ENCODE measurements at regions not wholly inside any gene's neighbourhood (a gene's known extent, or its start where the extent isn't known, plus 50 kb on each side); places are given as distances from the start of the nearest gene placed in this dataset.
"Not testable (repeated sequence)": the region's sequence is repeated elsewhere in the genome, so short reads cannot be mapped to it uniquely, and the experiment has no call there.

GRCh38 chr7:145104400-145104799 is 268.5 kb upstream of the TPK1 start:
- Histone ChIP-seq H3K27me3 (no peaks in the 10 kb centered on the region), H3K36me3 (no peaks in the 10 kb centered on the region), H3K27ac (no peak overlapping the region), H3K4me3 (no peak overlapping the region), H3K4me1 (no peaks in the 10 kb centered on the region), H3K9me3 (no peaks in the 10 kb centered on the region)
- DNase-seq: no peak
- TF ChIP-seq CTCF (IDR thresholded peaks at IDR 0.05): no peak
- no peak for TF ChIP-seq POLR2A (IDR thresholded peaks at IDR 0.05)

GRCh38 chr7:145102199-145102598 is 266.3 kb upstream of the TPK1 start:
- H3K27me3 ChIP-seq, H3K4me1 ChIP-seq, H3K4me3 ChIP-seq, H3K36me3 ChIP-seq, DNase-seq, H3K9me3 ChIP-seq, H3K27ac ChIP-seq: not testable (repeated sequence)

- Histone ChIP-seq H3K4me3 (no peak overlapping the region), H3K27me3 (no peaks in the 10 kb centered on the region), H3K36me3 (no peaks in the 10 kb centered on the region), H3K4me1 (no peaks in the 10 kb centered on the region), H3K9me3 (no peaks in the 10 kb centered on the region), H3K27ac (no peak overlapping the region)
- no peak for DNase-seq
- TF ChIP-seq CTCF (IDR thresholded peaks at IDR 0.05) (no peak), POLR2A (IDR thresholded peaks at IDR 0.05) (no peak)
Measured at GRCh38 chr7:145092766-145093165, 256.9 kb upstream of the TPK1 start.

GRCh38 chr7:145088111-145088745 is 252.4 kb upstream of the TPK1 start:
- no peak overlapping the region for H3K4me3 ChIP-seq
- H3K36me3 ChIP-seq: no peaks in the 10 kb centered on the region
- H3K9me3 ChIP-seq: no peaks in the 10 kb centered on the region
- no peak overlapping the region for H3K27ac ChIP-seq
- H3K27me3 ChIP-seq: no peaks in the 10 kb centered on the region
- no peaks in the 10 kb centered on the region for H3K4me1 ChIP-seq
- no peak for DNase-seq
- TF ChIP-seq CTCF (IDR thresholded peaks at IDR 0.05): no peak
- no peak for TF ChIP-seq POLR2A (IDR thresholded peaks at IDR 0.05)

GRCh38 chr7:145082366-145083161 is 246.7 kb upstream of the TPK1 start:
- H3K9me3 ChIP-seq: no peaks in the 10 kb centered on the region
- H3K4me1 ChIP-seq: no peaks in the 10 kb centered on the region
- no peak overlapping the region for H3K4me3 ChIP-seq
- TF ChIP-seq CTCF (IDR thresholded peaks at IDR 0.05) (no peak), POLR2A (IDR thresholded peaks at IDR 0.05) (no peak)
- H3K27ac ChIP-seq: no peak overlapping the region
- no peaks in the 10 kb centered on the region for H3K27me3 ChIP-seq
- no peak for DNase-seq
- H3K36me3 ChIP-seq: no peaks in the 10 kb centered on the region

GRCh38 chr7:145065473-145065872 is 229.6 kb upstream of the TPK1 start:
- Histone ChIP-seq H3K4me1 (no peaks in the 10 kb centered on the region), H3K9me3 (no peaks in the 10 kb centered on the region), H3K27ac (no peak overlapping the region), H3K36me3 (no peaks in the 10 kb centered on the region), H3K4me3 (no peak overlapping the region), H3K27me3 (no peaks in the 10 kb centered on the region)
- TF ChIP-seq POLR2A (IDR thresholded peaks at IDR 0.05) (no peak), CTCF (IDR thresholded peaks at IDR 0.05) (no peak)
- no peak for DNase-seq

All from Peyer's patch (tissue), 4 donors.